GM20000 (cell line): ENCODE measurements at regions not wholly inside any gene's neighbourhood (a gene's known extent, or its start where the extent isn't known, plus 50 kb on each side); places are given as distances from the start of the nearest gene placed in this dataset.
"Not testable (repeated sequence)": the region's sequence is repeated elsewhere in the genome, so short reads cannot be mapped to it uniquely, and the experiment has no call there.

Experiments used
- DNase-seq: peaks from one replicate; pipeline ENCODE4 v3.0.0; 2012; ENCODE audit warnings: low spot score
- TF ChIP-seq, protein P1 (sequence below): IDR thresholded peaks from 2 replicates; pipeline ENCODE4 v1.5.1; 2012; ENCODE audit warnings: mild to moderate bottlenecking, control low read depth; ENCODE audit errors: extremely low read depth, missing control alignments

DNA sequence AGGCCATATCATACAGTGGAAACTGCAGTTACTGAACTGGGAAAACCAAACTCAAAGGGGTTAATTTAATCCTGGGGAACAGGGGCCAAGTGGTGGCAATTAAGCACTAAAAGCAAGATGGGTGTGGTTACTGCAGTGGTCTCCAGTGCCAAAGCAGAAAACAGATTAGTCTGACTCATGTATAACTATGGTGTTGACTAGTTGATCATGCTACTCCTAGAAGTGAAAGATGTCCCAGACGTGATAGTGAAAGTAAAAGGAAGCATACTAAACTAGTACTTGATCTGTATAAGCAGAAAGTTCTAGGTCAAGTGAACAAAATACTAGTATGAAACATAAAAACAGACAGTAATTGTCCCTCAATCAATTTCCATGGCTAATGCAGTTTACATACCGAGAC, 360.0 kb upstream of the SLITRK5 start:
- no peak for DNase-seq
- TF ChIP-seq, protein P1, sequence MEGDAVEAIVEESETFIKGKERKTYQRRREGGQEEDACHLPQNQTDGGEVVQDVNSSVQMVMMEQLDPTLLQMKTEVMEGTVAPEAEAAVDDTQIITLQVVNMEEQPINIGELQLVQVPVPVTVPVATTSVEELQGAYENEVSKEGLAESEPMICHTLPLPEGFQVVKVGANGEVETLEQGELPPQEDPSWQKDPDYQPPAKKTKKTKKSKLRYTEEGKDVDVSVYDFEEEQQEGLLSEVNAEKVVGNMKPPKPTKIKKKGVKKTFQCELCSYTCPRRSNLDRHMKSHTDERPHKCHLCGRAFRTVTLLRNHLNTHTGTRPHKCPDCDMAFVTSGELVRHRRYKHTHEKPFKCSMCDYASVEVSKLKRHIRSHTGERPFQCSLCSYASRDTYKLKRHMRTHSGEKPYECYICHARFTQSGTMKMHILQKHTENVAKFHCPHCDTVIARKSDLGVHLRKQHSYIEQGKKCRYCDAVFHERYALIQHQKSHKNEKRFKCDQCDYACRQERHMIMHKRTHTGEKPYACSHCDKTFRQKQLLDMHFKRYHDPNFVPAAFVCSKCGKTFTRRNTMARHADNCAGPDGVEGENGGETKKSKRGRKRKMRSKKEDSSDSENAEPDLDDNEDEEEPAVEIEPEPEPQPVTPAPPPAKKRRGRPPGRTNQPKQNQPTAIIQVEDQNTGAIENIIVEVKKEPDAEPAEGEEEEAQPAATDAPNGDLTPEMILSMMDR: no peak

DNA sequence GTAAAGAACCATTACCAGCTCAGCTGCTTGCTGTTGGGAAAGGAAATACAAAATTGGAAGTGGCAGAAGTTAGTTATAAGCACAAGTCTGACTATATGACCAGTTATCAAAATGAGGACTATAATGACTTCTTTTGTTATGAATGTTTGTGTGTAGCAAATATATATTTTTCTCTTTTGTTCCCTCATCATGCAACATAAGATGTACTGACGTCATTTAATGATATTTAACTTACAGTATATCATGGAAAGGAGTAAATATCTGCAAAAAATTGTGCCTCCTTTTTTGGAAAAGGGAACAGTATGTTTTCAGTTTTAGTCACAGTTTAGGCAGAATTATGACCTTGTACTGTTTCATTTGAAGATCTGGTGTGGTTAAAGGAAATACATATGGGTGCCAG, 356.3 kb upstream of the SLITRK5 start:
- TF ChIP-seq, protein P1: no peak
- no peak for DNase-seq

DNA sequence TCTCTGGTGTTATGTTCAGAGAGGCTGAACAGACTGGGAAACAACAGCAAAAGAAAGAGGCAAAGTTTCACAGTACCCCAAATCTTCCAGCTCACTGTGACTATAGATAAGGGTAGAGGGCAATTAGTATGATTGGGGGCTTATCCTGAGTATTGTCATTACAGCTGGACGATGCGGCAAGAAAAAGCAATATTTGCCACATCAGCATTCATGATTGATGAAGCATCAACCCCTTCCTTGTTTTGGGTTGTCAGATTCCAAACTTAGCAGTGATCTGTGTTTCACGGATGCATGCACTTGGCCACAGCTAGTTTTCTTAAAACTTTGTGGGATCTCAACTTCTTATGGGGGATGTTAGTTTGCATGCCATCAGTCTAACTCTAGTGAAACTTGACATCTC, 348.8 kb upstream of the SLITRK5 start:
- TF ChIP-seq, protein P1: no peak
- DNase-seq: no peak

DNA sequence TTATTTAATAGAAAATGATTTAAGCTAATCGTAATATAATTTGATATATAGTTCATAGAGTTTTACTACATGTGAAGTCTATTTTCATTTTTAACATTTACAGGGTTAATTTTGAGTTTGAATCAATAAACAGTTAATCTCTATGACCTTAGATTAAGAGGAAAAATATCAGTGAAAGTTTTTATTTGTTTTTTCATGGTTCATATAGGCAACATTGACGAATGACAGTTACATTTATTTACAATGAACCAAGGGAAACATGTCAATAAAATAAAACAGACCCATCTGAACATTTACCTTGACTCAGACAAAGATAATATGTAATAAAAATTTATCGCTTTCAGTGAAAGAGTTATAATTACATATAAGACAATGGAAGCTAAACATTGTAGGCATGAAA, 346.6 kb upstream of the SLITRK5 start:
- TF ChIP-seq, protein P1: no peak
- DNase-seq: no peak

DNA sequence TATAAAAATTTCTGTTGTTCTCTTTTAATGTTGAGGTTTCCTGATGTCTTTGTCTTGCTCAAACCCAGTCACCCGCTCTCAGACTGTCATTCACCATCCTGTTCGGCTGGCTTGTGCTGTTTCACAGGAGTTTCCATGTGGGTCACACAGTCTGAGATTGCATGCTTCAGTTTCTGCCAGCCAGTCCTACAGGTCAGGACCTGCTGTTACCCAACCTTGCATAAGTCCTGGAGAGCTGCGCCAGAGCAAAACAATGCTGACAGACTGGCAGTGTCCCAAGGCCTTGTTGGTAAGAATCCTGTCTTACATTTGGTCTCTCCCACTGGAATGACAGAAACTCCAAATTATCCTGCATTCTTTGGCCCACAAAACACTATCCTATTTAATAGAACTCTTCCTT, 340.0 kb upstream of the SLITRK5 start:
- no peak for DNase-seq
- TF ChIP-seq, protein P1: no peak

DNA sequence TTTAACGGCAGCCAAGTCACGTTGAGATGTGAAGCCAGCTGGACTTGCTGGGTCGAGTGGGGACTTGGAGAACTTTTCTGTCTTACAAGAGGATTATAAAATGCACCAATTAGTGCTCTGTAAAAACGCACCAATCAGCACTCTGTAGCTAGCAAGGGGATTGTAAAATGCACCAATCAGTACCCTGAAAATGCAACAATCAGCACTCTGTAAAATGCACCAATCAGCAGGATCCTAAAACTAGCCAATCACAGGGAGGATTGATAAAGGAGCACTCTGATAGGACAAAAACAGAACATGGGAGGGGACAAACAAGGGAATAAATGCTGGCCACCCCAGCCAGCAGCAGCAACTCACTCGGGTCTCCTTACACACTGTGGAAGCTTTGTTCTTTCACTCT, 337.6 kb upstream of the SLITRK5 start:
- TF ChIP-seq, protein P1: no peak
- no peak for DNase-seq

DNA sequence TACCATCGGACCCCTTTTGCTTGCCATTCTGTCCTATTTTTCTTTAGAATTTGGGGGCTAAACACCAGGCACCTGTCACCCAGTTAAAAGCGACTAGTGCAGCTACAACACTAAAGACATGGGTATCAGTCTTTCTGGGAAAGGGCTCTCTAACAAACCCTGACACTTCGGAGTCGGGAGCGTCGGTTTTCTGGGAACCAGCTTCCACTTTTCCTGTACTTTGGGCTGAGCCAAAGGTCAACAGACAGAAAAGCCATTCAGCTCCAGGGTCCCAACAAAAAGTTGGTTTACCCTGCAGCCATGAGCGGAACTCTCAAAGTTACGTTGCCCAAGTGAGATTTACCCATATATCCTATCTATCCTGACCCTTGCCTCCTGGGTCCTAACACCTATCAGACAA, 337.0 kb upstream of the SLITRK5 start:
- TF ChIP-seq, protein P1: no peak
- no peak for DNase-seq

DNA sequence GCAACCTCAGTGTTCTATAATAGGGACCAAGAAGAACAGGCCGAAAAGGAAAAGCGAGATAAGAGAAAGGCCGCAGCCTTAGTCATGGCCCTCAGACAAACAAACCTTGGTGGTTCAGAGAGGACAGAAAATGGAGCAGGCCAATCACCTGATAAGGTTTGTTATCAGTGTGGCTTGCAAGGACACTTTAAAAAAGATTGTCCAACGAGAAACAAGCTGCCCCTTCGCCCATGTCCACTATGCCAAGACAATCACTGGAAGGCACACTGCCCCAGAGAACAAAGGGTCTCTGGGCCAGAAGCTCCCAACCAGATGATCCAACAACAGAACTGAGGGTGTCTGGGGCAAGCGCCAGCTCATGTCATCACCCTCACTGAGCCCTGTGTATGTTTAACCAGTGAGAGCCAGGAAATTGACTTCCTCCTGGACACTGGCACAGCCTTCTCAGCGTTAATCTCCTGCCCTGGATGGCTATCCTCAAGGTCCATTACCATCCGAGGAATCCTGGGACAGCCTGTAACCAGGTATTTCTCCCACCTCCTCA, 334.8 kb upstream of the SLITRK5 start:
- DNase-seq: not testable (repeated sequence)
